Activated naive CD4-positive, alpha-beta T cell (primary cell): ENCODE measurements at regions not wholly inside any gene's neighbourhood (a gene's known extent, or its start where the extent isn't known, plus 50 kb on each side); places are given as distances from the start of the nearest gene placed in this dataset.

ENCODE experiments used
- DNase-seq, 4 experiments: peaks; one replicate each; lab custom pipeline; 2025; lab: John Stamatoyannopoulos, UW

DNA sequence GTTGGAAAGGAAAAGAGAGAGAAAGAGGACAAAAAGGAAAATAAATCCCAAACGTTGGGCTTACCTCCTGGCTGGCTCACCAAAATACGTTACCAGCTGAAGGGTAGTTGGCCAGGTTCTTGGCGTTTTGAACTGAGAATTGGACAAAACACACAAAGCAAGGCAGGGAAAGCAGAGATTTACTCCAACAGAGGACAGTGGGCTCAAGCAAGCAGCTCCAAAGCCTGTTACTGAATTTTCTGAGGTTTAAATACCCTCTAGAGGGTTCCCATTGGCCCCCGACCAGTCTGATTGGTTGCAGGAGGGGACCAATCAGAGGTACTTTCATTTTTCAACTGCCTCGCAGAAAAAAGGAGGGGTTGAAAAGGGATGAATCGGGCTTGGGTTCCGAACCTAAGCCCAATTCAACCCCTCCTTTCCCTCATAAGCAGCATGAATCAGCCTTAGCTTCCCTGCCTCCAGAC, 55.6 kb upstream of the ALOX12 start:
- DNase-seq: no peak

DNA sequence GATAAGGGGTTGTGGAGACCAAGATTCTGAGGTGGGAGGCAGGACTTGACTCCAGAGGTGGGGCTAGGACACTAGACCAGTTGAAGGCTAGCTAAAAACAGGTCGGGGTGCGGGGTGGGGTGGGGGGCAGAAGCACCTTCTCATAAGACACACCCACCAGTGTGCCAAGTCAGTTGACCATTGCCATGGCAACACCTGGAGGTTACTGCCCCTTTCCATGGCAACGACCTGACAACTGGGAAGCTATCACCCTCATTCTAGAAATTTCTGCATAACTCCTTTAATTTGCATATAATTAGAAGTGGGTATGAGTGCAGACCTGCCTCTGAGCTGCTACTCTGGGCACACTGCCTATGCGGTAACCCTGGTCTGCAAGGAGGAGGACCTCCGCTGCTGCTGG, 53.9 kb upstream of the ALOX12 start:
- DNase-seq: no peak

DNA sequence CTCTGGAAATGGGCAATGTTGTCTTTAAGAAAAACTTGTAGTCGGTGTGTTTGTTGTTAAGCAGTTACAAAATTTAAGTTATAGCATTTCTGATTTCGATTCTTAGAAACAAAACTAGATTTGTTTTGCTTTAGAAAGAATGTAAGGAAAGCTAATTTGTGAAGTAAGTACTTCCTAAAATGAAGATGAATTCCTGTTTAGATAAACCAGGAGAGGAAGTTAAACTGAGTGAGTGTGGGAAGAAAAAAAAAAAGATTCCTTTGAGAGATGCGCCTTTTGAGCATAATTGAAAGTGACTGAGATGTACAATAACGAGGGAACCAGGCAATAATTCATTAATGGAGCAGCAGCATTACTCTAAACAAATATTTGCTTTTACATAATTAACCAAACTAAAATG, 52.4 kb upstream of the ALOX12 start:
- no peak for DNase-seq
